ENCODE measurements at regions not wholly inside any gene's neighbourhood (a gene's known extent, or its start where the extent isn't known, plus 50 kb on each side); places are given as distances from the start of the nearest gene placed in this dataset.

GRCh38 chr7:85405016-85405902 is 218.4 kb upstream of the SEMA3D start:
- intact Hi-C loops (cut with micrococcal nuclease), result no loop called here
- H3K4me3 ChIP-seq, result no peak overlapping the region
- no peaks in the 10 kb centered on the region for H3K27me3 ChIP-seq (ENCODE audit: low read depth)
- H3K36me3 ChIP-seq, result no peaks in the 10 kb centered on the region
- H3K27ac ChIP-seq (replicated peaks), result no peak overlapping the region
- no peak for TF ChIP-seq CTCF (IDR thresholded peaks at IDR 0.05; ENCODE audit: borderline replicate concordance)
- no peak for DNase-seq
- no peaks in the 10 kb centered on the region for H3K4me1 ChIP-seq
- no peaks in the 10 kb centered on the region for H3K9me3 ChIP-seq (replicated peaks)

DNA sequence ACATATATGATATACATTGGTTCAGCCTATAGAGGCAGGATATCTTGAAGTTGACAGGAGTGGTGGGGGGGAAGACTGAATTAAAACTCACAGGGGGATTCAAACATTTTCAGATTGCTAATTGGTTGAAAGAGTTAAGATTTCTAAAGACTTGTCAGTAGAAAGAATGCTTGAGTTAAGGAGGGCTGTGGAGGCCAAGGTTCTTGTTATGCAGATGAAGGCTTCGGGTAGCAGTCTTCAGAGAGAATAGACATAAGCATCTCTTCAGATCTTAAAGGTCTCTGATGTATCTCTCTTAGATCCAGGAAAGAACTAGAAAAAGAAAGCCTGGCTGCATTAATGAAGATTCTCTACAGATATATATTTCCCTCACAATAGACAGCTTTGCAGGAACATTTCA is 209.8 kb upstream of the SEMA3D start:
- peaks cover 7% of the 10 kb centered on the region for H3K9me3 ChIP-seq (replicated peaks)
- TF ChIP-seq CTCF (IDR thresholded peaks at IDR 0.05; ENCODE audit: borderline replicate concordance), result no peak

DNA sequence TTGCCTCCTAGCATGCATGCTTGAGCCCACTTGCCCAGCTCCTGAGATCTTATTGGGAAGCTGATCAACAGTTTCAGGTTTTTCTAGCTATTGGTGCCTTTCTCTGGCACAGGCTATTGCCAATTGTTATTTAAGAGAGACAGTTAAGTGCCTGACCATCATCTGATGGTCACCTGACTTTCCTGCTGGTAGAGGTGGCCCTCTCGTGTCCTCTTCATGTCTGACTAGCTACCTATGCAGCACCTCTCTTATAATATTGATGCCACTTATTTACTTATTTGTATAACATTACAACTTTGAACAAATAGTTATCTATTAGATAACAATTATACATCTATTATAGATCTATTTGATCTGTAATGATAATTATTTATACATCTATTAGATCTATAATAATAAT is 205.9 kb upstream of the SEMA3D start:
- H3K27me3 ChIP-seq (ENCODE audit: low read depth), result no peaks in the 10 kb centered on the region
- intact Hi-C loops (cut with micrococcal nuclease), result no loop called here
- no peaks in the 10 kb centered on the region for H3K36me3 ChIP-seq
- H3K9me3 ChIP-seq (replicated peaks), result peaks cover 7% of the 10 kb centered on the region
- no peak for DNase-seq
- no peaks in the 10 kb centered on the region for H3K4me1 ChIP-seq
- H3K4me3 ChIP-seq, result no peak overlapping the region
- H3K27ac ChIP-seq (replicated peaks), result no peak overlapping the region
- no peak for TF ChIP-seq CTCF (IDR thresholded peaks at IDR 0.05; ENCODE audit: borderline replicate concordance)

More for the DNA sequence above, 209.8 kb upstream of the SEMA3D start:
- DNase-seq, result no peak
- Histone ChIP-seq H3K4me3 (no peak overlapping the region), H3K27me3 (ENCODE audit: low read depth) (no peaks in the 10 kb centered on the region), H3K4me1 (no peaks in the 10 kb centered on the region), H3K27ac (replicated peaks) (no peak overlapping the region), H3K36me3 (no peaks in the 10 kb centered on the region)
- intact Hi-C loops (cut with micrococcal nuclease), result no loop called here

DNA sequence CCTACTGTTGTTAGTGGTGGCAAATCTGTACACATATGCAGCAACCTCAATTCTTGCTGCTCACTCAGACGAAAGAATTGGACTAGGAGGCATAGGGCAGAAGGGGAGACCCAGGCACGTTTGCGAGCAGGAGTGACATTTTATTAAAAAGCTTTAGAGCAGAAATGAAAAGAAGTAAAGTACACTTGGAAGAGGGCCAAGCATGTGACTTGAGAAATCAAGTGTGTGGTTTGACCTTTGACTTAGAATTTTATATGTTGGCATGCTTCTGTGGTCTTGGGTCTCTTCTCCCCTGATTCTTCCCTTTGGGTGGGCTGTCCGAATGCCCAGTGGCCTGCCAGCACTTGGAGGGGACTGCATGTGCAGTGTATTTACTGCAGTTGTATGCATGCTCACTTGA is 205.5 kb upstream of the SEMA3D start:
- intact Hi-C loops (cut with micrococcal nuclease), result no loop called here
- H3K27me3 ChIP-seq (ENCODE audit: low read depth), result no peaks in the 10 kb centered on the region
- H3K36me3 ChIP-seq, result no peaks in the 10 kb centered on the region
- peaks cover 7% of the 10 kb centered on the region for H3K9me3 ChIP-seq (replicated peaks)
- DNase-seq, result no peak
- H3K4me1 ChIP-seq, result no peaks in the 10 kb centered on the region
- TF ChIP-seq CTCF (IDR thresholded peaks at IDR 0.05; ENCODE audit: borderline replicate concordance), result no peak
- no peak overlapping the region for H3K4me3 ChIP-seq
- no peak overlapping the region for H3K27ac ChIP-seq (replicated peaks)

DNA sequence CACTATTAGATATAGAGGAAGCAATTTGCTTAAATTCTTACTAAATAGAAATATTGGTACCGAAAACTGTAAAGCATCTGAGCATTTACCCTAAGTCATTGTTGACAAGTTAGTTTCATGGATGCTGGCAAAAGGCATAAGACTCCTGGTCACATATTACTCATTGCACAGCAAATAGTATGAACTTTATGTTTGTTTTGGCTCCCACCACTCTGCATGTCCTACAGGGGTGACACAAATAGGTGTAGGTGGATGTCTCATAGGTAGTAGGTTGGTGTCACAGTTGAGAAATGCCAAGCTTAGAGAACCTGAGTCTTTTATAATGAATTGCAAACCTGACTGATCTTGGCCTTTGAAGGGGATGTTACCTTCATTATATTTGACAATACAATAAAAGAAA is 199.6 kb upstream of the SEMA3D start:
- TF ChIP-seq CTCF (IDR thresholded peaks at IDR 0.05; ENCODE audit: borderline replicate concordance), result no peak
- no peak for DNase-seq
- Histone ChIP-seq H3K27me3 (ENCODE audit: low read depth) (no peaks in the 10 kb centered on the region), H3K4me1 (no peaks in the 10 kb centered on the region), H3K27ac (replicated peaks) (no peak overlapping the region), H3K4me3 (no peak overlapping the region), H3K36me3 (no peaks in the 10 kb centered on the region), H3K9me3 (replicated peaks) (no peaks in the 10 kb centered on the region)
- intact Hi-C loops (cut with micrococcal nuclease), result no loop called here

Measured in left ventricle myocardium inferior (tissue), 1 donor.